ENCODE measurements at regions not wholly inside any gene's neighbourhood (a gene's known extent, or its start where the extent isn't known, plus 50 kb on each side); places are given as distances from the start of the nearest gene placed in this dataset.

DNA sequence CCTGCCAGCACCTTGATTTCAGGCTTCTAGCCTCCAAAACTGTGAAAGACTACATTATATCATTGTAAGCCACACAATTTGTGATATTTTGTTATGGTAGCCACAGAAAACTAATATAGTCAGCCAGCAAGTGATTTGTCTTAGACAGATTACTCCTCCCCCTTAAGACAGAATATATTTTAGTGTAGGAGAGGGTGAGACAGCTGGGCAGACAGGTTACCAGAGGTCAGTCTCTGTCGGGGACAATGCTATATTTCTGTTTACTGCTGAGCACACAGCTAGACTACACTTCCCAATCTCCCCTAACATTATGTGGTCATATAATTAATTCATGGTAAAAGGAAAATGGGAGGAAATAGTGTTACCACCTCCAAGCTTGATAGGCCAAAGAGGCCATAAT lies 185.8 kb upstream of the PIK3C3 start:
- H3K27me3 ChIP-seq, result no peaks in the 10 kb centered on the region
- no peaks in the 10 kb centered on the region for H3K4me1 ChIP-seq
- no peaks in the 10 kb centered on the region for H3K9me3 ChIP-seq
- TF ChIP-seq CTCF (IDR thresholded peaks at IDR 0.05) (no peak), POLR2A (IDR thresholded peaks at IDR 0.05) (no peak), POLR2AphosphoS5 (IDR thresholded peaks at IDR 0.05) (no peak)
- no peak overlapping the region for H3K27ac ChIP-seq
- H3K36me3 ChIP-seq, result no peaks in the 10 kb centered on the region
- no peak overlapping the region for H3K4me3 ChIP-seq
- intact Hi-C loops (cut with DNase I; ENCODE audit: low total_unique reads), result no loop called here
- DNase-seq (ENCODE audit: low spot score in 2 of 2), result no peak

GRCh38 chr18:41768467-41768866 lies 186.6 kb upstream of the PIK3C3 start:
- Histone ChIP-seq H3K9me3 (no peaks in the 10 kb centered on the region), H3K27ac (no peak overlapping the region), H3K4me3 (no peak overlapping the region), H3K36me3 (no peaks in the 10 kb centered on the region), H3K4me1 (no peaks in the 10 kb centered on the region), H3K27me3 (no peaks in the 10 kb centered on the region)
- no peak for TF ChIP-seq CTCF (IDR thresholded peaks at IDR 0.05)
- no peak for TF ChIP-seq POLR2A (IDR thresholded peaks at IDR 0.05)
- TF ChIP-seq POLR2AphosphoS5 (IDR thresholded peaks at IDR 0.05), result no peak
- intact Hi-C loops (cut with DNase I; ENCODE audit: low total_unique reads), result no loop called here
- no peak for DNase-seq (ENCODE audit: low spot score in 2 of 2)

DNA sequence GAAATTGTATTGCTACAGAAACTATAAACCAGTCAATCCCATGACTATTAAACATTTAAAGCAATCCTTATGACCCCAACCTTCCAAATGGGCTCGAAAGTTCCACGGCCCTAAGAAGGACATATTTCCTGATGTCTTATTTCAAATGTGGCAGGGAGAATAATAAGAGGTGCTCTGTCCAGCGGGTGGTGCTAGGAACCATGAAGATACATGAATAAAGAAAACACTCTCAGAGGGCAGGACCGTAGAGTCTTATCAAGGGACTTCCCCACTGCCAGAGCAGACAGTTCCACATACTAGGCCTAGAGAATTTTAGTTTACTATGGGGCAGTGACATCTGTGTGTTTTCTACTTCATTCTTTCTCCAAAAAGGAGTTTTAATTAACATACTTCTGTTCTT lies 187.1 kb upstream of the PIK3C3 start:
- Histone ChIP-seq H3K4me1 (no peaks in the 10 kb centered on the region), H3K27ac (no peak overlapping the region), H3K9me3 (no peaks in the 10 kb centered on the region), H3K27me3 (no peaks in the 10 kb centered on the region), H3K36me3 (no peaks in the 10 kb centered on the region), H3K4me3 (no peak overlapping the region)
- no peak for TF ChIP-seq POLR2AphosphoS5 (IDR thresholded peaks at IDR 0.05)
- TF ChIP-seq POLR2A (IDR thresholded peaks at IDR 0.05), result no peak
- TF ChIP-seq CTCF (IDR thresholded peaks at IDR 0.05), result no peak
- intact Hi-C loops (cut with DNase I; ENCODE audit: low total_unique reads), result no loop called here
- DNase-seq (ENCODE audit: low spot score in 2 of 2), result no peak

DNA sequence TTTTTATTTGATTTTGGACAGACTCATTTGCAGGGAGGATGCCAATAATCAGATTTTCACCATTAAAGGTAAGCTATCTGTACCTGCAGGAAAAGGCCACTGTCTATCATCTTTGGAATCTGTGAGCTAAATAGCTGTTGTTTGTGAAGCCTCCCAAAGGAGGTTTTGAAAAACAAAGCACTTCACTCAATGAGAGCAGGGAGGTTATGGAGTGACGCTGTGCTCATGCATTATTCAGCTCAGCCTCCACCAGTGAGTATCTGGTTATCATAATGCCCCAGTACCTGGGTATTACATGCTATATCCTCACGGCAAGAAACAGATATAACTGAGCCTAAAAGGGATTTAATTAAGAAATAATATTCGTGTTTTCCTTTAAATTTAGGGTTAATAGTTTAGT lies 189.6 kb upstream of the PIK3C3 start:
- no peaks in the 10 kb centered on the region for H3K27me3 ChIP-seq
- no peak overlapping the region for H3K27ac ChIP-seq
- intact Hi-C loops (cut with DNase I; ENCODE audit: low total_unique reads), result no loop called here
- no peaks in the 10 kb centered on the region for H3K36me3 ChIP-seq
- H3K9me3 ChIP-seq, result no peaks in the 10 kb centered on the region
- no peak overlapping the region for H3K4me3 ChIP-seq
- TF ChIP-seq CTCF (IDR thresholded peaks at IDR 0.05) (no peak), POLR2A (IDR thresholded peaks at IDR 0.05) (no peak), POLR2AphosphoS5 (IDR thresholded peaks at IDR 0.05) (no peak)
- no peaks in the 10 kb centered on the region for H3K4me1 ChIP-seq
- no peak for DNase-seq (ENCODE audit: low spot score in 2 of 2)

- Histone ChIP-seq H3K27ac (no peak overlapping the region), H3K27me3 (no peaks in the 10 kb centered on the region), H3K4me3 (no peak overlapping the region), H3K9me3 (no peaks in the 10 kb centered on the region), H3K4me1 (no peaks in the 10 kb centered on the region), H3K36me3 (no peaks in the 10 kb centered on the region)
- TF ChIP-seq POLR2A (IDR thresholded peaks at IDR 0.05), result no peak
- TF ChIP-seq POLR2AphosphoS5 (IDR thresholded peaks at IDR 0.05), result no peak
- no peak for TF ChIP-seq CTCF (IDR thresholded peaks at IDR 0.05)
- no peak for DNase-seq (ENCODE audit: low spot score in 2 of 2)
- intact Hi-C loops (cut with DNase I; ENCODE audit: low total_unique reads), result no loop called here
Observed at GRCh38 chr18:41763361-41763760, 191.7 kb upstream of the PIK3C3 start.
